ENCODE measurements at regions not wholly inside any gene's neighbourhood (a gene's known extent, or its start where the extent isn't known, plus 50 kb on each side); places are given as distances from the start of the nearest gene placed in this dataset.

GRCh38 chr5:8954801-8955200, 591.1 kb downstream of the SEMA5A start:
- Histone ChIP-seq H3K9me3 (no peaks in the 10 kb centered on the region), H3K4me1 (replicated peaks) (no peaks in the 10 kb centered on the region), H3K27me3 (replicated peaks; ENCODE audit: insufficient read depth) (no peaks in the 10 kb centered on the region), H3K27ac (no peak overlapping the region), H3K4me3 (no peak overlapping the region), H3K36me3 (no peaks in the 10 kb centered on the region)
- no peak for DNase-seq (ENCODE audit: low spot score)
- no peak for TF ChIP-seq POLR2A (IDR thresholded peaks at IDR 0.05)
- no peak for TF ChIP-seq CTCF (IDR thresholded peaks at IDR 0.05)
- TF ChIP-seq POLR2AphosphoS5 (IDR thresholded peaks at IDR 0.05): no peak
- intact Hi-C loops (cut with DNase I): no loop called here
- 52% methylated on average over 2 of the region's 2 CpGs for WGBS

- H3K27ac ChIP-seq: no peak overlapping the region
- no peak for TF ChIP-seq CTCF (IDR thresholded peaks at IDR 0.05)
- no peak for TF ChIP-seq POLR2A (IDR thresholded peaks at IDR 0.05)
- no peak for TF ChIP-seq POLR2AphosphoS5 (IDR thresholded peaks at IDR 0.05)
- H3K36me3 ChIP-seq: no peaks in the 10 kb centered on the region
- no peaks in the 10 kb centered on the region for H3K4me1 ChIP-seq (replicated peaks)
- no peaks in the 10 kb centered on the region for H3K27me3 ChIP-seq (replicated peaks; ENCODE audit: insufficient read depth)
- H3K4me3 ChIP-seq: no peak overlapping the region
- WGBS: 89% methylated on average over 2 of the region's 2 CpGs
- intact Hi-C loops (cut with DNase I): no loop called here
- H3K9me3 ChIP-seq: no peaks in the 10 kb centered on the region
- no peak for DNase-seq (ENCODE audit: low spot score)
Measured at GRCh38 chr5:8956659-8957058, 589.2 kb downstream of the SEMA5A start.

GRCh38 chr5:8958602-8959001, 587.3 kb downstream of the SEMA5A start:
- H3K27ac ChIP-seq: no peak overlapping the region
- intact Hi-C loops (cut with DNase I): no loop called here
- no peaks in the 10 kb centered on the region for H3K4me1 ChIP-seq (replicated peaks)
- H3K4me3 ChIP-seq: no peak overlapping the region
- TF ChIP-seq POLR2AphosphoS5 (IDR thresholded peaks at IDR 0.05) (no peak), POLR2A (IDR thresholded peaks at IDR 0.05) (no peak), CTCF (IDR thresholded peaks at IDR 0.05) (no peak)
- 55% methylated on average over 5 of the region's 5 CpGs for WGBS
- H3K36me3 ChIP-seq: no peaks in the 10 kb centered on the region
- no peak for DNase-seq (ENCODE audit: low spot score)
- no peaks in the 10 kb centered on the region for H3K27me3 ChIP-seq (replicated peaks; ENCODE audit: insufficient read depth)
- no peaks in the 10 kb centered on the region for H3K9me3 ChIP-seq

GRCh38 chr5:8961219-8961618, 584.7 kb downstream of the SEMA5A start:
- no peaks in the 10 kb centered on the region for H3K9me3 ChIP-seq
- intact Hi-C loops (cut with DNase I): no loop called here
- 88% methylated on average over 3 of the region's 3 CpGs for WGBS
- H3K4me3 ChIP-seq: no peak overlapping the region
- no peaks in the 10 kb centered on the region for H3K27me3 ChIP-seq (replicated peaks; ENCODE audit: insufficient read depth)
- H3K36me3 ChIP-seq: no peaks in the 10 kb centered on the region
- no peak overlapping the region for H3K27ac ChIP-seq
- no peak for DNase-seq (ENCODE audit: low spot score)
- TF ChIP-seq POLR2AphosphoS5 (IDR thresholded peaks at IDR 0.05) (no peak), POLR2A (IDR thresholded peaks at IDR 0.05) (no peak), CTCF (IDR thresholded peaks at IDR 0.05) (no peak)
- no peaks in the 10 kb centered on the region for H3K4me1 ChIP-seq (replicated peaks)

- 23% methylated on average over 4 of the region's 4 CpGs for WGBS
Measured at GRCh38 chr5:8961956-8962355, 583.9 kb downstream of the SEMA5A start.

More at GRCh38 chr5:8961956-8962355, 583.9 kb downstream of the SEMA5A start:
- no peaks in the 10 kb centered on the region for H3K4me1 ChIP-seq (replicated peaks)
- H3K27me3 ChIP-seq (replicated peaks; ENCODE audit: insufficient read depth): no peaks in the 10 kb centered on the region
- no peak for TF ChIP-seq POLR2A (IDR thresholded peaks at IDR 0.05)
- intact Hi-C loops (cut with DNase I): no loop called here
- H3K4me3 ChIP-seq: no peak overlapping the region
- H3K36me3 ChIP-seq: no peaks in the 10 kb centered on the region
- no peak overlapping the region for H3K27ac ChIP-seq
- no peaks in the 10 kb centered on the region for H3K9me3 ChIP-seq
- no peak for DNase-seq (ENCODE audit: low spot score)
